ENCODE measurements at regions not wholly inside any gene's neighbourhood (a gene's known extent, or its start where the extent isn't known, plus 50 kb on each side); places are given as distances from the start of the nearest gene placed in this dataset.

DNA sequence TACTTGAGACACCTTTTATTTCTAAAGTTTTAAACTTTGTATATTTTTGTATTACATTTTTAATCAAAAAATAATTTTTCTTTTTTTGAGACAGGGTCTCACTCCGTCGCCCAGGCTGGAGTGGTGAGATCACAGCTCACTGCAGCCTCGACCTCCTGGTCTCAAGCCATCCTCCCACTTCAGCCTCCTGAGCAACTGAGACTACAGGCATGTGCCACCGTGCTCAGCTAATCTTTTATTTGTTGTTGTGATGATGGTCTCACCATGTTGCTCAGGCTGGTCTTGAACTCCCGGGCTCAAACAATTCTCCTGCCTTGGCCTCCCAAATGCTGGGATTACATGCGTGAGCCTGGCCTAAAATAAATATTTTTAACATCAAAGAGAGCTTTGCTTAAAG, 218.7 kb upstream of the SH3BP4 start:
- ATAC-seq: no peak
- TF ChIP-seq ZNF70 (CRISPR knock-in tag; IDR thresholded peaks at IDR 0.05): no peak
- TF ChIP-seq BACH2 (CRISPR knock-in tag; IDR thresholded peaks at IDR 0.05; ENCODE audit: borderline replicate concordance): no peak
- no peak for TF ChIP-seq ESRRG (CRISPR knock-in tag; IDR thresholded peaks at IDR 0.05)
- TF ChIP-seq, protein P1, sequence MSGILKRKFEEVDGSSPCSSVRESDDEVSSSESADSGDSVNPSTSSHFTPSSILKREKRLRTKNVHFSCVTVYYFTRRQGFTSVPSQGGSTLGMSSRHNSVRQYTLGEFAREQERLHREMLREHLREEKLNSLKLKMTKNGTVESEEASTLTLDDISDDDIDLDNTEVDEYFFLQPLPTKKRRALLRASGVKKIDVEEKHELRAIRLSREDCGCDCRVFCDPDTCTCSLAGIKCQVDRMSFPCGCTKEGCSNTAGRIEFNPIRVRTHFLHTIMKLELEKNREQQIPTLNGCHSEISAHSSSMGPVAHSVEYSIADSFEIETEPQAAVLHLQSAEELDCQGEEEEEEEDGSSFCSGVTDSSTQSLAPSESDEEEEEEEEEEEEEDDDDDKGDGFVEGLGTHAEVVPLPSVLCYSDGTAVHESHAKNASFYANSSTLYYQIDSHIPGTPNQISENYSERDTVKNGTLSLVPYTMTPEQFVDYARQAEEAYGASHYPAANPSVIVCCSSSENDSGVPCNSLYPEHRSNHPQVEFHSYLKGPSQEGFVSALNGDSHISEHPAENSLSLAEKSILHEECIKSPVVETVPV (CRISPR knock-in tag; IDR thresholded peaks at IDR 0.05): no peak
- no peak for TF ChIP-seq ZNF565 (CRISPR knock-in tag; conservative IDR thresholded peaks at IDR 0.05; ENCODE audit: low read depth)
- TF ChIP-seq TOX (CRISPR knock-in tag; IDR thresholded peaks at IDR 0.05; ENCODE audit: borderline replicate concordance): no peak
- TF ChIP-seq ZFP3 (CRISPR knock-in tag; IDR thresholded peaks at IDR 0.05): no peak
- no peak for TF ChIP-seq ZC3H10 (CRISPR knock-in tag; IDR thresholded peaks at IDR 0.05)
- no peak for TF ChIP-seq PPARA (CRISPR knock-in tag; IDR thresholded peaks at IDR 0.05; ENCODE audit: borderline replicate concordance)
- TF ChIP-seq TCF4 (CRISPR knock-in tag; IDR thresholded peaks at IDR 0.05; ENCODE audit: borderline replicate concordance): no peak
- TF ChIP-seq GLIS3 (CRISPR knock-in tag; IDR thresholded peaks at IDR 0.05): no peak
- no peak for TF ChIP-seq ZNF8 (CRISPR knock-in tag; IDR thresholded peaks at IDR 0.05)

DNA sequence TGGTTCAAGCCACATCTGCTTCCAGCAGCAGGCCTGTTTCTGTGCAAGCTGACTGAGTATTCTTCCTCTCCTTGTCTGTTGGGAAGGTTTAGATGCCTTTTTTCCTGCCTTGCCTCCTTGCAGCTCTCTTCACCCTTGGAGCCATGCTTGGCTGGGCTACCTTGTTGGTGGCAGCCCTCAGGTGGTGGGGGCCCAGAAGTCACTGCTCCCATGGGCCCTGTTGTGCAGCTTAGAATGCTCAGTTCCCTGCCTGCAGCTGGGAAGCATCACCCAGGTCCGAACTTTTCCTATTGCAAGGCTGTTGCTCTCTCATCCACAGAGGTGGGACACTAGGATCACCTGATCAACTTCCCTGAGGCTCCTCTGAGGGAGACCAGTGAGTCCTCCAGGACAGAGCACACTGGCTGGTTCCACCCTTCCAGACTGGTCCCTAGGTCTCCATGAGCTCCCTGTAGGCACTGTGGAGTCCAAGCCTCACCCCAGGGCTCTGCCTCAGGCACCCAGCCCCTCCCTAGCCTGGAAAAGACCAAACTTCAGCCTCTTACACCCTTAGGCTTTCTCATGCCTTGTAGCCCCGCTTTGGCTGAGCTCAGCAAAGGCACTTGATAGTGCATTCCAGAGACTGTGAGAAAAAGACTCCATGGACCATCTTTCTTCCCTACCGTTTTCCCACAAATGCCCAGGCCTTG, 219.3 kb upstream of the SH3BP4 start:
- no peak for ATAC-seq
- TF ChIP-seq, protein P2, sequence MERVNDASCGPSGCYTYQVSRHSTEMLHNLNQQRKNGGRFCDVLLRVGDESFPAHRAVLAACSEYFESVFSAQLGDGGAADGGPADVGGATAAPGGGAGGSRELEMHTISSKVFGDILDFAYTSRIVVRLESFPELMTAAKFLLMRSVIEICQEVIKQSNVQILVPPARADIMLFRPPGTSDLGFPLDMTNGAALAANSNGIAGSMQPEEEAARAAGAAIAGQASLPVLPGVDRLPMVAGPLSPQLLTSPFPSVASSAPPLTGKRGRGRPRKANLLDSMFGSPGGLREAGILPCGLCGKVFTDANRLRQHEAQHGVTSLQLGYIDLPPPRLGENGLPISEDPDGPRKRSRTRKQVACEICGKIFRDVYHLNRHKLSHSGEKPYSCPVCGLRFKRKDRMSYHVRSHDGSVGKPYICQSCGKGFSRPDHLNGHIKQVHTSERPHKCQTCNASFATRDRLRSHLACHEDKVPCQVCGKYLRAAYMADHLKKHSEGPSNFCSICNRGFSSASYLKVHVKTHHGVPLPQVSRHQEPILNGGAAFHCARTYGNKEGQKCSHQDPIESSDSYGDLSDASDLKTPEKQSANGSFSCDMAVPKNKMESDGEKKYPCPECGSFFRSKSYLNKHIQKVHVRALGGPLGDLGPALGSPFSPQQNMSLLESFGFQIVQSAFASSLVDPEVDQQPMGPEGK (CRISPR knock-in tag; IDR thresholded peaks at IDR 0.05; ENCODE audit: borderline replicate concordance): no peak
- TF ChIP-seq ZFP30 (CRISPR knock-in tag; IDR thresholded peaks at IDR 0.05) (no peak), ARNTL (CRISPR knock-in tag; IDR thresholded peaks at IDR 0.05; ENCODE audit: borderline replicate concordance, low read depth) (no peak), ESRRG (CRISPR knock-in tag; IDR thresholded peaks at IDR 0.05) (no peak), GLIS3 (CRISPR knock-in tag; IDR thresholded peaks at IDR 0.05) (no peak), TCF4 (CRISPR knock-in tag; IDR thresholded peaks at IDR 0.05; ENCODE audit: borderline replicate concordance) (no peak), BACH2 (CRISPR knock-in tag; IDR thresholded peaks at IDR 0.05; ENCODE audit: borderline replicate concordance) (no peak), ZNF8 (CRISPR knock-in tag; IDR thresholded peaks at IDR 0.05) (no peak), ZNF70 (CRISPR knock-in tag; IDR thresholded peaks at IDR 0.05) (no peak), ZNF565 (CRISPR knock-in tag; conservative IDR thresholded peaks at IDR 0.05; ENCODE audit: low read depth) (no peak), TOX (CRISPR knock-in tag; IDR thresholded peaks at IDR 0.05; ENCODE audit: borderline replicate concordance) (no peak), ISL1 (CRISPR knock-in tag; IDR thresholded peaks at IDR 0.05) (no peak), CSDC2 (CRISPR knock-in tag; IDR thresholded peaks at IDR 0.05) (no peak)
- TF ChIP-seq, protein P3, sequence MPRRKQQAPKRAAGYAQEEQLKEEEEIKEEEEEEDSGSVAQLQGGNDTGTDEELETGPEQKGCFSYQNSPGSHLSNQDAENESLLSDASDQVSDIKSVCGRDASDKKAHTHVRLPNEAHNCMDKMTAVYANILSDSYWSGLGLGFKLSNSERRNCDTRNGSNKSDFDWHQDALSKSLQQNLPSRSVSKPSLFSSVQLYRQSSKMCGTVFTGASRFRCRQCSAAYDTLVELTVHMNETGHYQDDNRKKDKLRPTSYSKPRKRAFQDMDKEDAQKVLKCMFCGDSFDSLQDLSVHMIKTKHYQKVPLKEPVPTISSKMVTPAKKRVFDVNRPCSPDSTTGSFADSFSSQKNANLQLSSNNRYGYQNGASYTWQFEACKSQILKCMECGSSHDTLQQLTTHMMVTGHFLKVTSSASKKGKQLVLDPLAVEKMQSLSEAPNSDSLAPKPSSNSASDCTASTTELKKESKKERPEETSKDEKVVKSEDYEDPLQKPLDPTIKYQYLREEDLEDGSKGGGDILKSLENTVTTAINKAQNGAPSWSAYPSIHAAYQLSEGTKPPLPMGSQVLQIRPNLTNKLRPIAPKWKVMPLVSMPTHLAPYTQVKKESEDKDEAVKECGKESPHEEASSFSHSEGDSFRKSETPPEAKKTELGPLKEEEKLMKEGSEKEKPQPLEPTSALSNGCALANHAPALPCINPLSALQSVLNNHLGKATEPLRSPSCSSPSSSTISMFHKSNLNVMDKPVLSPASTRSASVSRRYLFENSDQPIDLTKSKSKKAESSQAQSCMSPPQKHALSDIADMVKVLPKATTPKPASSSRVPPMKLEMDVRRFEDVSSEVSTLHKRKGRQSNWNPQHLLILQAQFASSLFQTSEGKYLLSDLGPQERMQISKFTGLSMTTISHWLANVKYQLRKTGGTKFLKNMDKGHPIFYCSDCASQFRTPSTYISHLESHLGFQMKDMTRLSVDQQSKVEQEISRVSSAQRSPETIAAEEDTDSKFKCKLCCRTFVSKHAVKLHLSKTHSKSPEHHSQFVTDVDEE (CRISPR knock-in tag; IDR thresholded peaks at IDR 0.05): no peak
- TF ChIP-seq, protein P4, sequence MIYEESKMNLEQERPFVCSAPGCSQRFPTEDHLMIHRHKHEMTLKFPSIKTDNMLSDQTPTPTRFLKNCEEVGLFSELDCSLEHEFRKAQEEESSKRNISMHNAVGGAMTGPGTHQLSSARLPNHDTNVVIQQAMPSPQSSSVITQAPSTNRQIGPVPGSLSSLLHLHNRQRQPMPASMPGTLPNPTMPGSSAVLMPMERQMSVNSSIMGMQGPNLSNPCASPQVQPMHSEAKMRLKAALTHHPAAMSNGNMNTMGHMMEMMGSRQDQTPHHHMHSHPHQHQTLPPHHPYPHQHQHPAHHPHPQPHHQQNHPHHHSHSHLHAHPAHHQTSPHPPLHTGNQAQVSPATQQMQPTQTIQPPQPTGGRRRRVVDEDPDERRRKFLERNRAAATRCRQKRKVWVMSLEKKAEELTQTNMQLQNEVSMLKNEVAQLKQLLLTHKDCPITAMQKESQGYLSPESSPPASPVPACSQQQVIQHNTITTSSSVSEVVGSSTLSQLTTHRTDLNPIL (CRISPR knock-in tag; IDR thresholded peaks at IDR 0.05; ENCODE audit: low read depth): no peak
- TF ChIP-seq, protein P5, sequence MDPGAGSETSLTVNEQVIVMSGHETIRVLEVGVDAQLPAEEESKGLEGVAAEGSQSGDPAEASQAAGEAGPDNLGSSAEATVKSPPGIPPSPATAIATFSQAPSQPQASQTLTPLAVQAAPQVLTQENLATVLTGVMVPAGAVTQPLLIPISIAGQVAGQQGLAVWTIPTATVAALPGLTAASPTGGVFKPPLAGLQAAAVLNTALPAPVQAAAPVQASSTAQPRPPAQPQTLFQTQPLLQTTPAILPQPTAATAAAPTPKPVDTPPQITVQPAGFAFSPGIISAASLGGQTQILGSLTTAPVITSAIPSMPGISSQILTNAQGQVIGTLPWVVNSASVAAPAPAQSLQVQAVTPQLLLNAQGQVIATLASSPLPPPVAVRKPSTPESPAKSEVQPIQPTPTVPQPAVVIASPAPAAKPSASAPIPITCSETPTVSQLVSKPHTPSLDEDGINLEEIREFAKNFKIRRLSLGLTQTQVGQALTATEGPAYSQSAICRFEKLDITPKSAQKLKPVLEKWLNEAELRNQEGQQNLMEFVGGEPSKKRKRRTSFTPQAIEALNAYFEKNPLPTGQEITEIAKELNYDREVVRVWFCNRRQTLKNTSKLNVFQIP (CRISPR knock-in tag; IDR thresholded peaks at IDR 0.05; ENCODE audit: borderline replicate concordance, low read depth): no peak

DNA sequence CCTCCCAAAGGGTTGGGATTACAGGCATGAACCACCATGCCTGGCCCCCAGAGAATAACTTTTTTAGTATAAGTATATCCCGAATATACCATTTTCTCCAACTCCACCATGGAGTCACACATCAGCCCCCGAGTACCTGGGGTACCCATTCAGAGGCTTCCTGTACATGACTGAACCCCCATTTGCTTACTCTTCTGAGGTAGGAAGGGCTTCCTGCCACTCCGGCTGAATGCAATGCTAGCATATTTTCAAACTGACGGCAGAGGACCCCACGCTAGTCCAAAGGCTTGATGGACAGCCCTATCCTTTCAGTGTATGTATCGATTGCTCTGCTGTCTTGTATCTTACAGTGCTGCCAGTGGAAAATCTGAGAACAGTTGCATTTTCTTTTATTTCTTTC, 220.6 kb upstream of the SH3BP4 start:
- ATAC-seq: no peak
- TF ChIP-seq ZFP3 (CRISPR knock-in tag; IDR thresholded peaks at IDR 0.05) (no peak), ESRRG (CRISPR knock-in tag; IDR thresholded peaks at IDR 0.05) (no peak)
- TF ChIP-seq, protein P5 (CRISPR knock-in tag; IDR thresholded peaks at IDR 0.05; ENCODE audit: borderline replicate concordance, low read depth): no peak

Measured in SK-N-SH treated with all-trans-retinoic acid at 6 μM for 48 hours (cell line).